ENCODE measurements at regions not wholly inside any gene's neighbourhood (a gene's known extent, or its start where the extent isn't known, plus 50 kb on each side); places are given as distances from the start of the nearest gene placed in this dataset.

DNA sequence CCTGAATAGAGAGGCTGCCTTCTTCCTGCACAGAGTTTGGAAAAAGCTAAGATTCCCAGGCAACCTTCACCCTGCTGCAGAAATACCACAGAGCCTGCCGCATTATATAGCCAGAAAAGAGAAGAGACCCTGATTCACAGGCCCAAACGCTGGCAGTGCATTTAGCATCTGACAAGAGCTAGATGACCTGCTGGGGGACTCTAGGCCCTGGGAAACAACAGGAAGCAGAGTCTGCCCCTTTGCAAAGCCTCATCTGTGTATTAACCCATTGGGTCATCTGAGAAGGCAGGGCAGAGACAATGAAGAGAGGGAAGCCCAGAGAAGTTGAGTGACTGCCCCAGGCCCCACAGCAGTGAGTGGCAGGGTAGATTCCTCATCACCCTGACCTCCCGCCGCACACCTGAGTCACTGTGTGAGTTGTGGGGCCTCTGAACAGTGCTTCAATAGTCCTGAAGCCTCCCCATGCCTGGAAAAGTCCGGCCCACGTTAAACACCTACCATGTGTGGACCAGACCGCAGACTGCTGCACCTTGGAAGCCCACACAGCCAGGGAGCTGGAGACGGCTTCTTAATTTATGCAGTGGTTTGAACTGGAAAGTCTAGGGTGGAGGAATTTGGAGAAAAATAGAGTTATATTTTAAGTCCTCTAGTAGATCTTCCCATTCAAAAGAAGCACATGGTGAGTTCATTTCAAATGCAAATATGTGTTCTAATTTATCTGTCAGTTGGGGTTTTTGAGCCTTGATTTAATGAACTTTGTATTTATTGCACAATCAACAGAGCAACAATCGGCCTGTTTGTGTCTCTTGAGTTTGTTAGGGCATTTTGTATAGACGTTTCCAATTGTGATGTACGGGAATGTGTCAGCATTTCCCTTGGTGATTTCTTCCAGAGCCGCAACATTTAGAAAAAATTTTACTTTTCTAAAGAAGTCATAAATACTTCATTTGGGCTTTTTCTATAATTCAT is 80.4 kb upstream of the GPR26 start:
- no peak overlapping the region for H3K4me3 ChIP-seq
- no peak overlapping the region for H3K27ac ChIP-seq
- no peaks in the 10 kb centered on the region for H3K4me1 ChIP-seq (replicated peaks)
- no peaks in the 10 kb centered on the region for H3K36me3 ChIP-seq
- H3K9me3 ChIP-seq (replicated peaks), result no peaks in the 10 kb centered on the region
- DNase-seq (ENCODE audit: low read depth in 1 of 2, low spot score in 2 of 2), result no peak
- peaks cover 8% of the 10 kb centered on the region for H3K27me3 ChIP-seq (replicated peaks)

DNA sequence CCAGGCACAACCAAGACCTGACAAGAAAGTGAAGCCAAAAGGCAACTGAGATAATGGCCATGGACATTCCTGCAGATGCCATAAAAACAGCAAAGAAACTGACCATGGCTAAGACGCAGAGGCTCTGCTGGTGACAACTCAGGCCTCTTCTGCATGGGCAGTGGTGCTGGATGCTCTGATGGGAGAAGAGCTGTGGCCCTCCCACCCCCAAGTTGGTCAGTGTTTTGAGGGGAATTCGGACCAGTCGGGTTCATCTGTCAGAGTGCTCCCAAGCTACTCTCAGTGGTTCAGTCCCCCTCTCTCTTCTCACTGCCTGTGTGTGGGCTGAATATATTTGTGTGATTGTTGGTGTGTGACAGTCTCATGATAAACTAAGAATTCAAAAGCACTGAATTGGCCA is 79.0 kb upstream of the GPR26 start:
- H3K9me3 ChIP-seq (replicated peaks), result no peaks in the 10 kb centered on the region
- H3K36me3 ChIP-seq, result no peaks in the 10 kb centered on the region
- peaks cover 8% of the 10 kb centered on the region for H3K27me3 ChIP-seq (replicated peaks)
- H3K4me1 ChIP-seq (replicated peaks), result no peaks in the 10 kb centered on the region
- no peak overlapping the region for H3K27ac ChIP-seq
- no peak for DNase-seq (ENCODE audit: low read depth in 1 of 2, low spot score in 2 of 2)
- H3K4me3 ChIP-seq, result no peak overlapping the region

DNA sequence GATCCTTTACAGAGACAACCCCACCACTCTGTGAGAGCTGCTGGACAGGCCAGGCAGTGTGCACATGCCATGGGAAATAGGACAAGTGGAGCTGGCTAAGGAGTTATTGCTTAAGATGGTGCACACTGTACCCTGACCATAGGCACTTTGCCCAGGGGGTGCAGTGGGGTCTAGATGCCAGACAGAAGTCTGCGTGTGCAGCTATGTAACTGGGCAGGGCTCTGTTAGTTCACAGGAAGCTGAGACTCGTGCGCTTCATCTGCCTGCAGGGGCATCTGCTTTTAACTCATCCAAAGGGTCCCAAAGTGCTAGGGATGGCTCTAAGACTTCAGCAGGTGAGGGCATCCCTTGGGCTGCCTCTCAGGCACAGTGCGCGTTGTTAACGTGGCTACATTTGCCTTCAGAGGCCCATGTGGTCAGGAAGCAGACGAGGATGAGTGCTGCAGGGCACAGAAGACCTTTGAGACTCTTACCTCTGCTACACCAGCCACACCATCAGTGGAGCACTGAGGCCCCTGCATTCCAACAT is 77.7 kb upstream of the GPR26 start:
- no peaks in the 10 kb centered on the region for H3K4me1 ChIP-seq (replicated peaks)
- DNase-seq (ENCODE audit: low read depth in 1 of 2, low spot score in 2 of 2), result no peak
- H3K27me3 ChIP-seq (replicated peaks), result peaks cover 3% of the 10 kb centered on the region
- no peak overlapping the region for H3K27ac ChIP-seq
- H3K9me3 ChIP-seq (replicated peaks), result no peaks in the 10 kb centered on the region
- no peak overlapping the region for H3K4me3 ChIP-seq
- no peaks in the 10 kb centered on the region for H3K36me3 ChIP-seq

DNA sequence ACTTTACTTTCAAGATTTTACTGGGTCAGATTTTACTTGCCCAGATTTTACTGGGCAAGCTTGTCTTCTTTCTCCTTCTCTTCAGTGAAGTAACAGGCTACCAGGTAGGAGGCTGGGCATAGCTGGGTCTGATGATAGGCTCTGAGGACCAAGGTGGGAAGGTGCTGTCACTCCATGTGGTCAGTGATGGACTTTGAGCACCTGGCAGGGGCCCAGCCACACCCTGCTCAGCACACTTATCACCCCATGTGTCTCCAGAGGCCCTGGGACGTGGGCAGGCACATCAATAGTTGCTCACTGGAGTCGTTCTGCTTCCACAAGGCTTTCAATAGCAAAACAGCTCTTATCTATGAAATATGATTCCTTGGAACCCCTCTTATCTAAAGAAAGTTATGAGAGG is 70.5 kb upstream of the GPR26 start:
- DNase-seq (ENCODE audit: low read depth in 1 of 2, low spot score in 2 of 2), result no peak
- no peak overlapping the region for H3K27ac ChIP-seq
- no peaks in the 10 kb centered on the region for H3K27me3 ChIP-seq (replicated peaks)

DNA sequence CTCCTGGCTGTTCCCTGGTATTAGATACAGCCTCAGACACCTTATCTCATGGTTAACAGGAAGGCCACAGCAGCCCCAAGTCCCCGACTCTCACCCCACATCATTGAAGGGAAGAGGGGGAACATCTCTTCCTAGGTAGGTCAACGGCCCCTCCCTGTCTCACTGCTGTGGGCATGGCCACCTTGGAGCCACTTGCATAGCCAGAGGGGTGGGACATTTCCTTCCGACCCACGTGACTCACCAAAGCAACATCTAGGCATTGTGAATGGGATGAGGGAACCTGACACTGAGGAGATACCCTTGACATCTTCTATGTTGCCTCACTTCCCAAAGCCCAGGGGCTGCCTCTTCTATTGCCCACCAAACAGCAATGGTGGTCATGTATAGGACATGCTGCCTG is 68.5 kb upstream of the GPR26 start:
- no peaks in the 10 kb centered on the region for H3K36me3 ChIP-seq
- H3K4me3 ChIP-seq, result no peak overlapping the region
- no peak for DNase-seq (ENCODE audit: low read depth in 1 of 2, low spot score in 2 of 2)
- H3K9me3 ChIP-seq (replicated peaks), result no peaks in the 10 kb centered on the region
- H3K27me3 ChIP-seq (replicated peaks), result no peaks in the 10 kb centered on the region
- H3K4me1 ChIP-seq (replicated peaks), result no peaks in the 10 kb centered on the region
- H3K27ac ChIP-seq, result no peak overlapping the region

More for the DNA sequence above, 70.5 kb upstream of the GPR26 start:
- Histone ChIP-seq H3K4me1 (replicated peaks) (no peaks in the 10 kb centered on the region), H3K4me3 (no peak overlapping the region), H3K9me3 (replicated peaks) (no peaks in the 10 kb centered on the region), H3K36me3 (no peaks in the 10 kb centered on the region)

DNA sequence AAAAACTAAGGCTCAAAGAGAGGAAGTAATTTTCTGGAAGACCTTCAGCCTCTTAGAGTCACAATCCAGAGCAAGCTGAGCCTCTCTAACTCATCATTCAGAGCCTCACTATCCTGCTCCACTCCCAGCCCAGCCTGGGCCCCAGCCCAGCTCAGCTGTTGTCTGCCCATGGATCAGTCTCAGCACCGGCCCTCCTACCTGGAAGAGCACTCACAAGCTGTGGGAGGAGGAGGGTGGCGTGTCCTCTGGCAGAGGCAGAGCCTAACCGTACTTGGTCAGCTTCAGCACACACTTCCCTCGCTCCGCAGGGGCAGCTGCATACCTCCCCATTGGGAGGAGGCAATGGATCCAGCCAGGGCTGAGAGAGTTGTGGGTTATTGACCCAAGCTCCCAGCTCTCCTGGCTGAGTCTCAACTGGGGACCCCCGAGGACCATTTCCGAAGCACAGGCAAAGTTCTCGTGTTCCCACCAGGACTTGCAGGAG is 66.7 kb upstream of the GPR26 start:
- Histone ChIP-seq H3K9me3 (replicated peaks) (no peaks in the 10 kb centered on the region), H3K27ac (no peak overlapping the region), H3K4me3 (no peak overlapping the region), H3K27me3 (replicated peaks) (no peaks in the 10 kb centered on the region), H3K36me3 (no peaks in the 10 kb centered on the region), H3K4me1 (replicated peaks) (no peaks in the 10 kb centered on the region)
- no peak for DNase-seq (ENCODE audit: low read depth in 1 of 2, low spot score in 2 of 2)

DNA sequence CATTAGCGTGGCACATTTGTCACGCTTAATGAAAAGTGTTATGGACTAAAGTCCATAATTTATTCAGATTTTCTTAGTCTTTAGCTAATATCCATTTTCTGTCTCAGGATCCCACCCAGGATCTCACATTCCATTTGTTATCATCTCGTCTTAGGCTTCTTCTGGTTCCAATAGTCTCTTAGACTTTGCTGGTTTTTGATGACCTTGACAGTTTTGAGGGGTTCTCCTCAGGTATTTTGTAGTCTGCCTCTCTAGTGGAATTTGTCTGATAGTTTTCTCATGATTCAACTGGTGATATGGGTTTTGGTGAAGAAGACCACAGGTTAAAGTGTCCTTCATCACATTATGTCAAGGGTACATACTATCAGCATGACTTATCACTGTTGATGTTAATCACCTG is 66.0 kb upstream of the GPR26 start:
- H3K4me3 ChIP-seq, result no peak overlapping the region
- H3K9me3 ChIP-seq (replicated peaks), result no peaks in the 10 kb centered on the region
- H3K27me3 ChIP-seq (replicated peaks), result no peaks in the 10 kb centered on the region
- H3K4me1 ChIP-seq (replicated peaks), result no peaks in the 10 kb centered on the region
- DNase-seq (ENCODE audit: low read depth in 1 of 2, low spot score in 2 of 2), result no peak
- no peaks in the 10 kb centered on the region for H3K36me3 ChIP-seq
- H3K27ac ChIP-seq, result no peak overlapping the region

DNA sequence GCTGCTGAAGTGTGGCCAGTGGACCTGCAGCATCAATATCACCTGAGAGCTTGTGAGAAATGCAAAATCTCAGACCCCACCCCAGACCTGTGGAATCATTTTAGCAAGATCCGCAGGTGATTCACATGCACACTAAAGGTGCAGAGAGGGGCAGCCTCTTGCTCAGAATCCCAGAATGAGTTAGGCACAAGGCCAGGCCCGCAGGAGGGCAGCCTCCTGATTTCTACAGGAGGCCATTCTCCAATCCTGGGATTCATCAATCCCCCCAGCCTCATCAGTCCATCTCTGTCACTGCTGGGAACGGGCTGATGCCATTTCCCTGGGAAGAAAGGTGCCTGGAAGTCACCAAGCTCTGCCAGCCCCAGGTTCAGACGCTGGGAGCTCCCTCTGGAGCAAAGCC is 63.0 kb upstream of the GPR26 start:
- Histone ChIP-seq H3K9me3 (replicated peaks) (no peaks in the 10 kb centered on the region), H3K27me3 (replicated peaks) (no peaks in the 10 kb centered on the region), H3K4me1 (replicated peaks) (no peaks in the 10 kb centered on the region), H3K4me3 (no peak overlapping the region), H3K36me3 (no peaks in the 10 kb centered on the region), H3K27ac (no peak overlapping the region)
- DNase-seq (ENCODE audit: low read depth in 1 of 2, low spot score in 2 of 2), result no peak

DNA sequence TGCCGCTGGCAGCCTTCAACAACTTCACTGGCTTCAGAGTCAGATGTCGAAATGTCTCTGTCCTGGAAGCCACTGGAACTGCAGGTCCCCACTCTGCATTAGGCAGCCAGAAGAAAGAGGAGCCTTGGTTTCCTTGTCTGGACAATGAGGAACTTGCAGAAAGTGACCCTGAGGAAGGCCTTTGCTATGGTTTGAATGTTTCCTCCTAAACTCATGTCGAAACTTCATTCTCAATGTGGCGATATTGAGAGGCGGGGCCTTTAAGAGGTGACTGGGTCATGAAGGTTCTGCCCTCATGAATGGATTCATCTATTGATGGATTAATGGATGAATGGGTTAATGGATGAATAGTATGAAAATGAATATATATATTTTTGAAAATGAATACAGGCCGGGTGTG is 61.6 kb upstream of the GPR26 start:
- H3K36me3 ChIP-seq, result no peaks in the 10 kb centered on the region
- H3K4me1 ChIP-seq (replicated peaks), result no peaks in the 10 kb centered on the region
- H3K27ac ChIP-seq, result no peak overlapping the region
- DNase-seq (ENCODE audit: low read depth in 1 of 2, low spot score in 2 of 2), result no peak
- no peaks in the 10 kb centered on the region for H3K27me3 ChIP-seq (replicated peaks)
- no peak overlapping the region for H3K4me3 ChIP-seq
- H3K9me3 ChIP-seq (replicated peaks), result no peaks in the 10 kb centered on the region

DNA sequence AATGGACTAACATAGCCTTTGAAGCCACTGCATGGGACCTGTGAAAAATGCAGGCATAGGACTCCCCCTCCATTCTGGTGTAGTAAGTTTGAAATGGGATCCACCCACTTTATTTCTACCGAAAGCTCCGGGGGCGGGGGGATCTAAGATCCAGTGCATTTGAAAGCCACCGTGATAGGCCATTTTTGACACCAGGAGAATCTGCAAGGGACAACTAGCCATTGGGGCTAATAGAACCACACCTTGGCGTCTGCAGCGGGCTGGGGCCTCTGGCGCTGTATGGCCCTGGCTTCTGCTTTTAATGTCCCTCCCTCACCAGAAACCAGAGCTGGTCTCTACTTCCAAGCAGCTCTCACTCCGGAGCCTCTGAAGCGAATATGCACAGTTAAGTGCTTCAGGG is 60.1 kb upstream of the GPR26 start:
- H3K27me3 ChIP-seq (replicated peaks), result no peaks in the 10 kb centered on the region
- no peaks in the 10 kb centered on the region for H3K4me1 ChIP-seq (replicated peaks)
- no peak overlapping the region for H3K4me3 ChIP-seq
- no peak for DNase-seq (ENCODE audit: low read depth in 1 of 2, low spot score in 2 of 2)
- no peaks in the 10 kb centered on the region for H3K9me3 ChIP-seq (replicated peaks)
- H3K36me3 ChIP-seq, result no peaks in the 10 kb centered on the region
- no peak overlapping the region for H3K27ac ChIP-seq

DNA sequence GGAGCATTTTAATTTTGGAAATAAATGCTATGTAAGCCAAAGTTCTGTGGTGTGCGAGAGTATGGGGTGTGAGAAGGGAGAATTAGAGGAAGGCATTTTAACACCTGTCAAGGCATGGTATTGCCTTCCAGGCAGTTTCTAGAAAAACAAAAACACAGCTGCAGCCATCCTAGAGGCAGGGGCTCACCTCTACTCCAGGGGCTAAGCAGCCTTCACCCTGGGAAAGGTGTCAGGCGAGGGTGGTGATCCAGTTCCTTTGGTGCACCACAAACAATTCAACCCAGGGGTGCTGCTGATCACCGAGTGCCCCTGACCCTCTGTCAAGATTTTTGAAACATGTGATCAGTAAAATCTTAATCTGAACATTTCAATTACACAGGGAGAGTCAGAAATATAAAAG is 59.2 kb upstream of the GPR26 start:
- no peak overlapping the region for H3K27ac ChIP-seq
- H3K4me3 ChIP-seq, result no peak overlapping the region
- no peaks in the 10 kb centered on the region for H3K36me3 ChIP-seq
- no peaks in the 10 kb centered on the region for H3K4me1 ChIP-seq (replicated peaks)
- no peaks in the 10 kb centered on the region for H3K27me3 ChIP-seq (replicated peaks)
- no peak for DNase-seq (ENCODE audit: low read depth in 1 of 2, low spot score in 2 of 2)
- H3K9me3 ChIP-seq (replicated peaks), result no peaks in the 10 kb centered on the region

DNA sequence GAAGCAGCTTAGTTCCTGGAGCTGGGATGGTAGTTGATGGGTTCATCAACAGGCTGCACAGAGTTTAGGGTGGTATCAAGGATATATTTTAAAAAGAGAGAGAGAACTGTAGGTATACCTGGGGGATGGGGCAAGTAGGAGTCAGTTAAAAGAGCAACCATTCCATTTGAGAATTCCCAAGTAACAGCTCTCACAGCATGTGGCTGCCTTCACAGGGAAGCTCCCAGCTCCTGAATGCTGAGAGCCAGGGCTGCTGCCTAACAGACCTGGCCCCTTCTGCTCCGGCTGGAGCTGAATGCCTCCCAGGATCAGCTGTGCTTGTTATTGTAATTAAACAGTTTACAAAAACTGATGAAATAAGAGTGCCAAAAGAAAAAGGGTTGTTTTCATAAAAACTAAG is 58.8 kb upstream of the GPR26 start:
- no peak for DNase-seq (ENCODE audit: low read depth in 1 of 2, low spot score in 2 of 2)
- Histone ChIP-seq H3K36me3 (no peaks in the 10 kb centered on the region), H3K27ac (no peak overlapping the region), H3K9me3 (replicated peaks) (no peaks in the 10 kb centered on the region), H3K4me3 (no peak overlapping the region), H3K4me1 (replicated peaks) (no peaks in the 10 kb centered on the region), H3K27me3 (replicated peaks) (no peaks in the 10 kb centered on the region)

DNA sequence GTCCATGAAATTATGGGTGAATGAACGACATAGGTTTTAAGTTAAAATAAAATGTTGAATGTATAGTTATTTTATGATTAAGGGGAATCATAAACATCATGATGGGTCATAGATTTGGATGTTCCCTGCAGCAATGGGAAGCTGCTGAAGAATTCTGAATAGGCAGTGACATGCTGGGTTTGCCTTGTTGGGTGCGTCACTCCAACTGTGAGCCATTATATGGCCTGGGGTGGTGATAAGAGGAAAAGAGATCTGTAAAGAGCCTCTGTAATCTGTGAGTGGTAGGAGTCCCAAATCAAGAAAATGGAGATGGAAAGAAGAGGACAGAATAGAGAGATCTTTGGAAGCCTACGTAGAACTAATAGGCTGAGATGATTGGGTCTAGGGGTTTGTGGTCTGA is 58.1 kb upstream of the GPR26 start:
- H3K27me3 ChIP-seq (replicated peaks), result no peaks in the 10 kb centered on the region
- H3K36me3 ChIP-seq, result no peaks in the 10 kb centered on the region
- H3K27ac ChIP-seq, result no peak overlapping the region
- H3K4me3 ChIP-seq, result no peak overlapping the region
- H3K9me3 ChIP-seq (replicated peaks), result no peaks in the 10 kb centered on the region
- no peaks in the 10 kb centered on the region for H3K4me1 ChIP-seq (replicated peaks)
- no peak for DNase-seq (ENCODE audit: low read depth in 1 of 2, low spot score in 2 of 2)

DNA sequence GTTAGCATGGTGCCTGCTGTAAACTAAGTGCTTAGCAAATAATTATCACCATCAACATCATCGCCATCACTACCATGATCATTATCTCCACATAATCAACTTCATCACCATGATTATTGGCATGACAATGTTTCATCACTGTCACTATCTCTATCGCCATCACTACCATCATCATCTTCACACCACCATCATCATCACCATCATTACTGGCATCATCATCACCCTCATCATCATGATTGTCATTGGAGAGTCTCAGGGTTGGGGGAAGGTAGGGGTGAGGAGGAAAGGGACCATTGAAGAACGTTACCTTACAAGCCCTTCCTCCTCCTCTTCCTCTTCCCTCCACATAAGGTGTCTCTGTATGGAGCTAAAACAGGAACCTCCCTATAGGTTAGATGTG is 54.9 kb upstream of the GPR26 start:
- Histone ChIP-seq H3K4me3 (no peak overlapping the region), H3K36me3 (no peaks in the 10 kb centered on the region), H3K9me3 (replicated peaks) (no peaks in the 10 kb centered on the region), H3K4me1 (replicated peaks) (no peaks in the 10 kb centered on the region), H3K27me3 (replicated peaks) (no peaks in the 10 kb centered on the region), H3K27ac (no peak overlapping the region)
- DNase-seq (ENCODE audit: low read depth in 1 of 2, low spot score in 2 of 2), result no peak

Data from SJSA1 (cell line).